ENCODE measurements at regions not wholly inside any gene's neighbourhood (a gene's known extent, or its start where the extent isn't known, plus 50 kb on each side); places are given as distances from the start of the nearest gene placed in this dataset.
"Not testable (repeated sequence)": the region's sequence is repeated elsewhere in the genome, so short reads cannot be mapped to it uniquely, and the experiment has no call there.

DNA sequence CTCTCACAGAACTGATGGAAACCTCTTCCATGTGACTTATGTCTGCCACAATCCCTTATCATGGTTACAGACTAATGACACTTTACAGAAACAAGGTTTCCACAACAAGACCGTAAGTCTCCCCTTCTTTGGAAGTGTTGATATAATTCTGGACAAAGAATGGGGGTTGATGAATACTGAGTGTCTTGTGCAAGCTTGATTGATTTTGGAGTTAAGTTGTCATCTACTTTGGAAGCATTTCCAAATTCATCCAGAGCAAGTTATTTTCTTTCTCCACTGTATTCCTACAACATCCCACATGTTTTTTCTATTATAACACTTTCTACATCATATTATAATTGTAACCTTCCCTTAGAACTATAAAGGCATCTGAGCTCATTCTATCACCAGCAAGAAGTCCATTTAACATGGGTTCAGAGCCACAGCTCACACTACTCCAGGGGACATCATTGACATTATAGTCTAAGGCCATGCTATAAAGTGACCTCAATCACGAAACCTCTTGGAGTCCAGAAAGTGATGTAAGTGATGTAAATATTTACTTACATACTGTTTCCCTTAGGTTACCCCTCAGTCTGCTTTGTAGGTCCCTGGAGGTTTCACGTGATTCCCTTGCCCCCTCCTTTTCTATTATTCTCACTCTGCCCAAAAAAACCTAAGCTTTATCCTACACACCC is 125.7 kb upstream of the PBX1 start:
- TF ChIP-seq POLR2A (IDR thresholded peaks at IDR 0.05; ENCODE audit: low read depth, low read length), result no peak
- no peak for TF ChIP-seq PAX5 (IDR thresholded peaks at IDR 0.05; ENCODE audit: insufficient read depth, low read length, severe bottlenecking)
- no peak for DNase-seq (ENCODE audit: insufficient read length, low spot score)
- FAIRE-seq, result no peak

- DNase-seq (ENCODE audit: insufficient read length, low spot score), result no peak
- no peak for TF ChIP-seq PAX5 (IDR thresholded peaks at IDR 0.05; ENCODE audit: insufficient read depth, low read length, severe bottlenecking)
- no peak for TF ChIP-seq POLR2AphosphoS5 (IDR thresholded peaks at IDR 0.05; ENCODE audit: low read depth, low read length)
- no peak for TF ChIP-seq SPI1 (IDR thresholded peaks at IDR 0.05; ENCODE audit: low read depth, low read length)
- no peak for TF ChIP-seq POU2F2 (IDR thresholded peaks at IDR 0.05; ENCODE audit: low read depth, low read length)
- TF ChIP-seq POLR2A (IDR thresholded peaks at IDR 0.05; ENCODE audit: low read depth, low read length), result no peak
- TF ChIP-seq TAF1 (IDR thresholded peaks at IDR 0.05; ENCODE audit: low read depth, low read length), result no peak
- no peak for FAIRE-seq
Measured at GRCh38 chr1:164433818-164434170, 125.2 kb upstream of the PBX1 start.

- no peak for DNase-seq (ENCODE audit: insufficient read length, low spot score)
- TF ChIP-seq POU2F2 (IDR thresholded peaks at IDR 0.05; ENCODE audit: low read depth, low read length) (no peak), POLR2AphosphoS5 (IDR thresholded peaks at IDR 0.05; ENCODE audit: low read depth, low read length) (no peak), TAF1 (IDR thresholded peaks at IDR 0.05; ENCODE audit: low read depth, low read length) (no peak), PAX5 (IDR thresholded peaks at IDR 0.05; ENCODE audit: insufficient read depth, low read length, severe bottlenecking) (no peak), SPI1 (IDR thresholded peaks at IDR 0.05; ENCODE audit: low read depth, low read length) (no peak), POLR2A (IDR thresholded peaks at IDR 0.05; ENCODE audit: low read depth, low read length) (no peak)
- FAIRE-seq, result no peak
Measured at GRCh38 chr1:164440232-164440631, 118.8 kb upstream of the PBX1 start.

- DNase-seq (ENCODE audit: insufficient read length, low spot score) (no peak), FAIRE-seq (no peak)
- TF ChIP-seq POLR2A (IDR thresholded peaks at IDR 0.05; ENCODE audit: low read depth, low read length), result no peak
- no peak for TF ChIP-seq TAF1 (IDR thresholded peaks at IDR 0.05; ENCODE audit: low read depth, low read length)
- TF ChIP-seq PAX5 (IDR thresholded peaks at IDR 0.05; ENCODE audit: insufficient read depth, low read length, severe bottlenecking), result no peak
- TF ChIP-seq SPI1 (IDR thresholded peaks at IDR 0.05; ENCODE audit: low read depth, low read length), result no peak
- no peak for TF ChIP-seq POLR2AphosphoS5 (IDR thresholded peaks at IDR 0.05; ENCODE audit: low read depth, low read length)
- no peak for TF ChIP-seq POU2F2 (IDR thresholded peaks at IDR 0.05; ENCODE audit: low read depth, low read length)
Measured at GRCh38 chr1:164443166-164443565, 115.8 kb upstream of the PBX1 start.

DNA sequence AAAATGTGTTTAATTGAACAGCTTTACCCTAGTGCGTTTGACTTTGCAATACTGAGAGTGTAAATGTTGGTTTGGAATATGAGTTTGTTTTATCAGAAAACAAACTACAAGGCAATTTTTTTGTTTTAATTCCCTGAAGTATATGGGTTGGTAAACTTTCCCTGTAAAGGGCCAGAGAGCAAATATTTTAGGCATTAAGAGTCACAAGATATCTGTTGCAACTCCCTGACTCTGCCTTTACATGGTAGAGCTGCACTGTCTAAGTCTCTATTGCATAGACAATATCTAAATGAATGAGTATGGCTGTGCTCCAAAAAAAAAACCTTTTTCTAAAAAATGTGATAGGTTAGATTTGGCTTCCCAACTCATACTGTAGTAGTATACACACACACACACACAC is 115.1 kb upstream of the PBX1 start:
- DNase-seq (ENCODE audit: insufficient read length, low spot score), result no peak
- FAIRE-seq, result no peak
- TF ChIP-seq TAF1 (IDR thresholded peaks at IDR 0.05; ENCODE audit: low read depth, low read length) (no peak), POLR2A (IDR thresholded peaks at IDR 0.05; ENCODE audit: low read depth, low read length) (no peak)

GRCh38 chr1:164446020-164446419 is 113.0 kb upstream of the PBX1 start:
- DNase-seq (ENCODE audit: insufficient read length, low spot score) (no peak), FAIRE-seq (no peak)
- TF ChIP-seq SPI1 (IDR thresholded peaks at IDR 0.05; ENCODE audit: low read depth, low read length) (no peak), POLR2A (IDR thresholded peaks at IDR 0.05; ENCODE audit: low read depth, low read length) (no peak), POLR2AphosphoS5 (IDR thresholded peaks at IDR 0.05; ENCODE audit: low read depth, low read length) (no peak), POU2F2 (IDR thresholded peaks at IDR 0.05; ENCODE audit: low read depth, low read length) (no peak), PAX5 (IDR thresholded peaks at IDR 0.05; ENCODE audit: insufficient read depth, low read length, severe bottlenecking) (no peak), TAF1 (IDR thresholded peaks at IDR 0.05; ENCODE audit: low read depth, low read length) (no peak)

DNA sequence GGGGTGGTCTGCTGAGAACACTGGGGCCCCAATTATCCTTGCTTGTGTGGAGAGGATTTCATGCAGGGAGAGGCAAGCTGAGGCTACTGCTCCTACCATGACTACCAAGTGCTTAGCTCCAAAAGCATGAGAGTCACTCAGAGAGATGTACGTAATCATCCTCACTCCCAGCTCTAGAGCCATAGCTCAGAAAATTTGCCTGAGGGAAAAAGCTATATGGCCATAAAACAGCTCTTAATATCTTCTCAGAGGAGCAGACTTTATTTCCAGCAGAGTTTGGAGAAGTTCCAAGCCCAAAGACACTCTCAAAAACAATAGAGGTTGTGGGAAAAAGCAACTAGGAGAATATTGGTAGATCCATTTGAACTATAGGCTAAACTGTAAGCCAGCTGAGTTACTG is 106.4 kb upstream of the PBX1 start:
- no peak for TF ChIP-seq PAX5 (IDR thresholded peaks at IDR 0.05; ENCODE audit: insufficient read depth, low read length, severe bottlenecking)
- TF ChIP-seq POLR2A (IDR thresholded peaks at IDR 0.05; ENCODE audit: low read depth, low read length), result no peak
- FAIRE-seq, result no peak
- no peak for DNase-seq (ENCODE audit: insufficient read length, low spot score)

DNA sequence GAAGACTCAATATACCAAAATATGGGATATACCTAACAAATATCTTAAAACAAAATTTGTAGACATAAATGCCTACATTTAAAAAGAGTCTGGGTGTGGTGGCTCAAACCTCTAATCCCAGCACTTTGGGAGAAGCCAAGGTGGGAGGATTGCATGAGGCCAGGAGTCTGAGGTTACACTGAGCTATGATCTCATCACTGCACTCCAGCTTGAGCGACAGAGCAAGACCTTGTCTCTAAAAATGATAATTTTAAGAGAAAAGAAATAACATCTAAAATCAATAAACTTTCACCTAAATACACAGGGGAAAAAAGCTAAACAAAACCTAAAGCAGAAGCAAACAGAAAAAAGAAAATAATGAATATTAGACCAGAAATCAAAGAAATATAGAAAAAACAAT is 102.7 kb upstream of the PBX1 start:
- no peak for TF ChIP-seq SPI1 (IDR thresholded peaks at IDR 0.05; ENCODE audit: low read depth, low read length)
- no peak for TF ChIP-seq POU2F2 (IDR thresholded peaks at IDR 0.05; ENCODE audit: low read depth, low read length)
- TF ChIP-seq PAX5 (IDR thresholded peaks at IDR 0.05; ENCODE audit: insufficient read depth, low read length, severe bottlenecking), result no peak
- no peak for TF ChIP-seq TAF1 (IDR thresholded peaks at IDR 0.05; ENCODE audit: low read depth, low read length)
- TF ChIP-seq POLR2A (IDR thresholded peaks at IDR 0.05; ENCODE audit: low read depth, low read length), result no peak
- no peak for TF ChIP-seq POLR2AphosphoS5 (IDR thresholded peaks at IDR 0.05; ENCODE audit: low read depth, low read length)
- FAIRE-seq (no peak), DNase-seq (ENCODE audit: insufficient read length, low spot score) (no peak)

DNA sequence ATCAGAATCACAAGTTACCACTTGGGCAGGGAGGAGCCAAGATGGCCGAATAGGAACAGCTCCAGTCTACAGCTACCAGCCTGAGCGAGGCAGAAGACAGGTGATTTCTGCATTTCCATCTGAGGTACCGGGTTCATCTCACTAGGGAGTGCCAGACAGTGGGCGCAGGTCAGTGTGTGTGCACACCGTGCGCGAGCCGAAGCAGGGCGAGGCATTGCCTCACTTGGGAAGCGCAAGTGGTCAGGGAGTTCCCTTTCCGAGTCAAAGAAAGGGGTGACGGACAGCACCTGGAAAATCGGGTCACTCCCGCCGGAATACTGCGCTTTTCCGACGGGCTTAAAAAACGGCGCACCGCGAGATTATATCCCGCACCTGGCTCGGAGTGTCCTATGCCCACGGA is 99.8 kb upstream of the PBX1 start:
- not testable (repeated sequence) for DNase-seq (ENCODE audit: insufficient read length, low spot score)

DNA sequence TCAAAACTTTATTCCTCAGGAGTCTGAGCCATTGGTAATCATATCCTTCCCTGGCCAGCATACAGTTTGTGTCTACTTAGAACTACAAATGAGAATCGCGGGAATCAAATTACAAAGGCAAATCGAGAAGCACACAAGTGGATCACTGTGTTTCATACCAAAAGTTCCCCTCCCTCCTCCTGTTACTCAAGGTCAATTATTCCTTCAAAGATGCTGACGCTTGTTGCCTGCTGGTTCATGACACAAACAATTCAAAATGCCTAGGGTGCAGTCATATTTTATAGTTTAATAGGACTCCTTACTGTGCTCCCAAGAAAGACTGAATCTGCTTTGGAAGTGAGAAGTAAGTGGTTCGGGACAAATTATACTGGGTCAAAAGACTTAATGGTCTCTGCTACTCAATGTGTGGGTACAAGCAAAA is 93.0 kb upstream of the PBX1 start:
- FAIRE-seq (no peak), DNase-seq (ENCODE audit: insufficient read length, low spot score) (no peak)
- no peak for TF ChIP-seq POU2F2 (IDR thresholded peaks at IDR 0.05; ENCODE audit: low read depth, low read length)

More for the DNA sequence above, 99.8 kb upstream of the PBX1 start:
- not testable (repeated sequence) for FAIRE-seq

- FAIRE-seq, result no peak
Measured at GRCh38 chr1:164466429-164466828, 92.6 kb upstream of the PBX1 start.

More at GRCh38 chr1:164466429-164466828, 92.6 kb upstream of the PBX1 start:
- DNase-seq (ENCODE audit: insufficient read length, low spot score), result no peak
- TF ChIP-seq POLR2A (IDR thresholded peaks at IDR 0.05; ENCODE audit: low read depth, low read length), result no peak
- no peak for TF ChIP-seq TAF1 (IDR thresholded peaks at IDR 0.05; ENCODE audit: low read depth, low read length)
- TF ChIP-seq POLR2AphosphoS5 (IDR thresholded peaks at IDR 0.05; ENCODE audit: low read depth, low read length), result no peak
- TF ChIP-seq PAX5 (IDR thresholded peaks at IDR 0.05; ENCODE audit: insufficient read depth, low read length, severe bottlenecking), result no peak
- no peak for TF ChIP-seq SPI1 (IDR thresholded peaks at IDR 0.05; ENCODE audit: low read depth, low read length)
- no peak for TF ChIP-seq POU2F2 (IDR thresholded peaks at IDR 0.05; ENCODE audit: low read depth, low read length)
